Mammary epithelial cell (primary cell): ENCODE measurements at regions not wholly inside any gene's neighbourhood (a gene's known extent, or its start where the extent isn't known, plus 50 kb on each side); places are given as distances from the start of the nearest gene placed in this dataset.

Experiments used
- EZH2 ChIP-seq: IDR thresholded peaks from 2 replicates; pipeline ENCODE4 v1.6.1; 2012; ENCODE audit warnings: low read length, inconsistent platforms, borderline replicate concordance
- TF ChIP-seq, protein P1 (sequence below), 2 donors: IDR thresholded peaks in 1 of 2; conservative IDR thresholded peaks in 1 of 2; 2 replicates each; pipeline ENCODE4 v1.5.1; 2011 to 2012; ENCODE audit warnings: inconsistent platforms in 2 of 2, low read length in 2 of 2, mild to moderate bottlenecking in 2 of 2, control low read depth in 1 of 2, low read depth in 1 of 2; ENCODE audit not compliant: insufficient read depth in 1 of 2; ENCODE audit errors: extremely low read depth in 1 of 2

DNA sequence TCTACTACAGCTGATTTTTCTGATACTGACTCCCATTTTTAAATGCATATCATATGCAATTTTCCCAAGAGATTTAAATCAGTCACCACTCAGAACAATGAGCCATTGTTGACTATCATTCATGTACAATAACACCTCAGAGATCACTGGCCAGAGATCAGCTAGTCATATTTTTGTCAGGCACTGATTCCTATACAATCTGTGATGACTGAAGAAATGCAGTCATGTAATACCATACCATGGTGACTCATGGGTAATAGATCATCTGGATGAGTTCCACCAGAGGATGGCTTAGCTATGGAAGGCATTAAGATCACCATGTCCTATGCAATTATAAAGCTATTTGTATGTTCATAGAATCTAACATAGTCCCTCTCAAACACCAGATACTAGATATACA is 285.7 kb upstream of the DCC start:
- TF ChIP-seq, protein P1, sequence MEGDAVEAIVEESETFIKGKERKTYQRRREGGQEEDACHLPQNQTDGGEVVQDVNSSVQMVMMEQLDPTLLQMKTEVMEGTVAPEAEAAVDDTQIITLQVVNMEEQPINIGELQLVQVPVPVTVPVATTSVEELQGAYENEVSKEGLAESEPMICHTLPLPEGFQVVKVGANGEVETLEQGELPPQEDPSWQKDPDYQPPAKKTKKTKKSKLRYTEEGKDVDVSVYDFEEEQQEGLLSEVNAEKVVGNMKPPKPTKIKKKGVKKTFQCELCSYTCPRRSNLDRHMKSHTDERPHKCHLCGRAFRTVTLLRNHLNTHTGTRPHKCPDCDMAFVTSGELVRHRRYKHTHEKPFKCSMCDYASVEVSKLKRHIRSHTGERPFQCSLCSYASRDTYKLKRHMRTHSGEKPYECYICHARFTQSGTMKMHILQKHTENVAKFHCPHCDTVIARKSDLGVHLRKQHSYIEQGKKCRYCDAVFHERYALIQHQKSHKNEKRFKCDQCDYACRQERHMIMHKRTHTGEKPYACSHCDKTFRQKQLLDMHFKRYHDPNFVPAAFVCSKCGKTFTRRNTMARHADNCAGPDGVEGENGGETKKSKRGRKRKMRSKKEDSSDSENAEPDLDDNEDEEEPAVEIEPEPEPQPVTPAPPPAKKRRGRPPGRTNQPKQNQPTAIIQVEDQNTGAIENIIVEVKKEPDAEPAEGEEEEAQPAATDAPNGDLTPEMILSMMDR (conservative IDR thresholded peaks at IDR 0.05 in 1 of 2, IDR thresholded peaks at IDR 0.05 in 1 of 2; ENCODE audit: extremely low read depth in 1 of 2, insufficient read depth in 1 of 2, low read depth in 1 of 2, low read length in 2 of 2), result no peak
- no peak for TF ChIP-seq EZH2
